ENCODE measurements at regions not wholly inside any gene's neighbourhood (a gene's known extent, or its start where the extent isn't known, plus 50 kb on each side); places are given as distances from the start of the nearest gene placed in this dataset.

DNA sequence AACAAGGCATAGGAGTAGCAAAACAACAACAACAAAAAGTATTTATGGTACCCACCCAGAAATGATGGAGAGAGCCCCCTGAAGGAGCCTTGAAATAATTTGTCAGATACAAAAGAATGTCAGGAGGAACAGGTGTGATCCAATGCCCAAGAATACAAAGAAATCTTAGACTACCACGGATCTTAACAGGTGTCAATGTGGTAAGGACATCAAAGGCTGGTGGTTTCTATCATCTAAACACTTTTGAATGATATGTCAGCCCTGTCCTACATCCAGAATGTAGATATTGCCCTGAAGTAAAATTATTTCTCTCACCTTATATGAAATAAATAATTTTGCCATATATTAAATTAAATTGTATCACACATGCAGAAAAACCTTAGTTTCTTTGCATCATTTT is 386.4 kb upstream of the ANO5 start:
- TF ChIP-seq TAF1 (IDR thresholded peaks at IDR 0.05; ENCODE audit: borderline replicate concordance, insufficient read depth, low read length) = no peak
- no peak for TF ChIP-seq FOXP2 (optimal IDR thresholded peaks at IDR 0.05; ENCODE audit: borderline replicate concordance, extremely low read depth, extremely low read length, insufficient read depth)
- TF ChIP-seq SIN3A (IDR thresholded peaks at IDR 0.05; ENCODE audit: borderline replicate concordance, insufficient read depth, low read length) = no peak
- TF ChIP-seq, protein P1, sequence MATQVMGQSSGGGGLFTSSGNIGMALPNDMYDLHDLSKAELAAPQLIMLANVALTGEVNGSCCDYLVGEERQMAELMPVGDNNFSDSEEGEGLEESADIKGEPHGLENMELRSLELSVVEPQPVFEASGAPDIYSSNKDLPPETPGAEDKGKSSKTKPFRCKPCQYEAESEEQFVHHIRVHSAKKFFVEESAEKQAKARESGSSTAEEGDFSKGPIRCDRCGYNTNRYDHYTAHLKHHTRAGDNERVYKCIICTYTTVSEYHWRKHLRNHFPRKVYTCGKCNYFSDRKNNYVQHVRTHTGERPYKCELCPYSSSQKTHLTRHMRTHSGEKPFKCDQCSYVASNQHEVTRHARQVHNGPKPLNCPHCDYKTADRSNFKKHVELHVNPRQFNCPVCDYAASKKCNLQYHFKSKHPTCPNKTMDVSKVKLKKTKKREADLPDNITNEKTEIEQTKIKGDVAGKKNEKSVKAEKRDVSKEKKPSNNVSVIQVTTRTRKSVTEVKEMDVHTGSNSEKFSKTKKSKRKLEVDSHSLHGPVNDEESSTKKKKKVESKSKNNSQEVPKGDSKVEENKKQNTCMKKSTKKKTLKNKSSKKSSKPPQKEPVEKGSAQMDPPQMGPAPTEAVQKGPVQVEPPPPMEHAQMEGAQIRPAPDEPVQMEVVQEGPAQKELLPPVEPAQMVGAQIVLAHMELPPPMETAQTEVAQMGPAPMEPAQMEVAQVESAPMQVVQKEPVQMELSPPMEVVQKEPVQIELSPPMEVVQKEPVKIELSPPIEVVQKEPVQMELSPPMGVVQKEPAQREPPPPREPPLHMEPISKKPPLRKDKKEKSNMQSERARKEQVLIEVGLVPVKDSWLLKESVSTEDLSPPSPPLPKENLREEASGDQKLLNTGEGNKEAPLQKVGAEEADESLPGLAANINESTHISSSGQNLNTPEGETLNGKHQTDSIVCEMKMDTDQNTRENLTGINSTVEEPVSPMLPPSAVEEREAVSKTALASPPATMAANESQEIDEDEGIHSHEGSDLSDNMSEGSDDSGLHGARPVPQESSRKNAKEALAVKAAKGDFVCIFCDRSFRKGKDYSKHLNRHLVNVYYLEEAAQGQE (IDR thresholded peaks at IDR 0.05; ENCODE audit: insufficient read depth in 1 of 2, low read depth in 2 of 2, low read length in 2 of 2) = no peak
- no peak for TF ChIP-seq POLR2AphosphoS5 (IDR thresholded peaks at IDR 0.05; ENCODE audit: low read depth, low read length)

DNA sequence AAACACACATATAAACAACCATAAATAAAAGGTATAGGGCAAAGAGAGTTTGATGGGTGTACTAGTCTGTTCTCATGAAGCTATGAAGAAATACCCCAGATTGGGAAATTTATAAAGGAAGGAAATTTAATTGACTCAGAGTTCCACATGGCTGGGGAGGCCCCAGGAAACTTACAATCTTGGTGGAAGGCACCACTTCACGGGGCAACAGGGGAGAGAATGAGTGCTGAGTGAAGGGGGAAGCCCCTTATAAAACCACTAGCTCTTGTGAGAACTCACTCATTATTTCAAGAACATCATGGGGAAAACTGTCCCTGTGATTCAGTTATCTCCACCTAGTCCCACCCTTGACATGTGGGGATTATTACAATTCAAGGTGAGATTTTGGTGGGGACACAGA is 385.9 kb upstream of the ANO5 start:
- no peak for TF ChIP-seq FOXP2 (optimal IDR thresholded peaks at IDR 0.05; ENCODE audit: borderline replicate concordance, extremely low read depth, extremely low read length, insufficient read depth)
- TF ChIP-seq, protein P1 (IDR thresholded peaks at IDR 0.05; ENCODE audit: insufficient read depth in 1 of 2, low read depth in 2 of 2, low read length in 2 of 2) = no peak
- TF ChIP-seq TAF1 (IDR thresholded peaks at IDR 0.05; ENCODE audit: borderline replicate concordance, insufficient read depth, low read length) = no peak
- no peak for TF ChIP-seq SIN3A (IDR thresholded peaks at IDR 0.05; ENCODE audit: borderline replicate concordance, insufficient read depth, low read length)
- no peak for TF ChIP-seq POLR2AphosphoS5 (IDR thresholded peaks at IDR 0.05; ENCODE audit: low read depth, low read length)

- TF ChIP-seq FOXP2 (optimal IDR thresholded peaks at IDR 0.05; ENCODE audit: borderline replicate concordance, extremely low read depth, extremely low read length, insufficient read depth) (no peak), POLR2AphosphoS5 (IDR thresholded peaks at IDR 0.05; ENCODE audit: low read depth, low read length) (no peak), SIN3A (IDR thresholded peaks at IDR 0.05; ENCODE audit: borderline replicate concordance, insufficient read depth, low read length) (no peak), TAF1 (IDR thresholded peaks at IDR 0.05; ENCODE audit: borderline replicate concordance, insufficient read depth, low read length) (no peak)
- TF ChIP-seq, protein P1 (IDR thresholded peaks at IDR 0.05; ENCODE audit: insufficient read depth in 1 of 2, low read depth in 2 of 2, low read length in 2 of 2) = no peak
Measured at GRCh38 chr11:21807350-21807749, 385.5 kb upstream of the ANO5 start.

- TF ChIP-seq, protein P1 (IDR thresholded peaks at IDR 0.05; ENCODE audit: insufficient read depth in 1 of 2, low read depth in 2 of 2, low read length in 2 of 2) = 0 out of 4 replicates have a peak, but pooled peaks of 1 of the 2 experiments have one; percentile 10
- TF ChIP-seq SIN3A (IDR thresholded peaks at IDR 0.05; ENCODE audit: borderline replicate concordance, insufficient read depth, low read length) (peak; percentile 67; the same call in 1 of the 2 replicates), POLR2AphosphoS5 (IDR thresholded peaks at IDR 0.05; ENCODE audit: low read depth, low read length) (no peak), FOXP2 (optimal IDR thresholded peaks at IDR 0.05; ENCODE audit: borderline replicate concordance, extremely low read depth, extremely low read length, insufficient read depth) (no peak)
Measured at GRCh38 chr11:21810650-21811049, 382.2 kb upstream of the ANO5 start.

- TF ChIP-seq TAF1 (IDR thresholded peaks at IDR 0.05; ENCODE audit: borderline replicate concordance, insufficient read depth, low read length) (no peak), SIN3A (IDR thresholded peaks at IDR 0.05; ENCODE audit: borderline replicate concordance, insufficient read depth, low read length) (no peak), POLR2AphosphoS5 (IDR thresholded peaks at IDR 0.05; ENCODE audit: low read depth, low read length) (no peak), FOXP2 (optimal IDR thresholded peaks at IDR 0.05; ENCODE audit: borderline replicate concordance, extremely low read depth, extremely low read length, insufficient read depth) (no peak)
- TF ChIP-seq, protein P1 (IDR thresholded peaks at IDR 0.05; ENCODE audit: insufficient read depth in 1 of 2, low read depth in 2 of 2, low read length in 2 of 2) = no peak
Measured at GRCh38 chr11:21811572-21811971, 381.3 kb upstream of the ANO5 start.
